ENCODE measurements at regions not wholly inside any gene's neighbourhood (a gene's known extent, or its start where the extent isn't known, plus 50 kb on each side); places are given as distances from the start of the nearest gene placed in this dataset.

DNA sequence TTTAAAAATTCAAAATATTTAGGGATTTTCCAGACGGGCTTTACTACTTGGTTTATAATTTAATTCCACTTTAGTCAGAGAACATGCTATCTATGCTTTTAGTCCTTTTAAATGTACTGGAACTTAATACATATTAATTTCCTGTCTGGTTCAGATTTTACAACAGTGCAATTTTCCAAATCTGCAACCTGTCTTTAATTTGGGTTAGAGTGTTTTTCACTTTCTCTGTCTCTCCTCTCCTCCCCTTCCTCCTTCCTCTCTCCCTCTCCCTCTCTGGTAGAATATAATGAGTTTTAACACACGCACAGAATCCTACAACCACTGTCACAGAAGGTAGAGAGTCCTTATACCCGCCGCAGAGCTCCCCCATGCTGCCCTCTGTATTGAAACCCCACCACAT lies 950.7 kb downstream of the BRD1 start:
- Histone ChIP-seq H3K27me3 (ENCODE audit: control insufficient read depth in 1 of 2, insufficient read depth in 2 of 2, low read length in 2 of 2) (peaks cover 0 to 8% of the 10 kb centered on the region in 2 donors), H3K27ac (ENCODE audit: low read depth, low read length) (no peak overlapping the region)

DNA sequence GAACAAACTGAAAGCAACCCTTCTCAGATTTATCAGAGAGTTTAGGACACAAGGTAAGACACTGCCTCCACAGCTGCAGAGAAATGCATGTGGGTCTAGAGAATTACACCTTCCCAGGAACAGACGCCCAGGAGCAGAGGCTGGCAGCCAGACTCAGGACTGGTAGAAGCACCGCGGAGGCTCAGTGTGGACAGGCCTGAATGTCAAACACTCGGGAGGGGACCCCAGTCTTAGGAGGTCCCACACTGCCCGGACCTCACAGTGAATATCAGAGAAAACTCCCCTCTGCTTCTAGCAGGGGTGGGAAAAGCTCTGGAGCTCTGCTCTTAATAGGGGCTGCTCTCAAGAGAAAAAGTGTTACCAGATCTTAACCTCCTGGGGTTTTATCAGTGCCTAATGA lies 952.7 kb downstream of the BRD1 start:
- Histone ChIP-seq H3K4me3 (ENCODE audit: low read depth in 1 of 2, low read length in 2 of 2) (no peak overlapping the region), H3K9me3 (ENCODE audit: control insufficient read depth in 1 of 2, low read length in 2 of 2) (no peaks in the 10 kb centered on the region), H3K9ac (ENCODE audit: low read depth in 1 of 2, low read length in 2 of 2) (no peak overlapping the region), H3K4me1 (ENCODE audit: control insufficient read depth in 1 of 2, insufficient read depth in 2 of 2, low read length in 2 of 2) (no peaks in the 10 kb centered on the region), H3K27ac (ENCODE audit: low read depth, low read length) (no peak overlapping the region), H3K36me3 (ENCODE audit: control insufficient read depth in 1 of 2, insufficient read depth in 2 of 2, low read length in 2 of 2) (no peaks in the 10 kb centered on the region), H3K27me3 (ENCODE audit: control insufficient read depth in 1 of 2, insufficient read depth in 2 of 2, low read length in 2 of 2) (peaks cover 0 to 3% of the 10 kb centered on the region in 2 donors)

More for the DNA sequence above, 950.7 kb downstream of the BRD1 start:
- Histone ChIP-seq H3K4me3 (ENCODE audit: low read depth in 1 of 2, low read length in 2 of 2) (no peak overlapping the region), H3K4me1 (ENCODE audit: control insufficient read depth in 1 of 2, insufficient read depth in 2 of 2, low read length in 2 of 2) (no peaks in the 10 kb centered on the region), H3K9ac (ENCODE audit: low read depth in 1 of 2, low read length in 2 of 2) (no peak overlapping the region), H3K9me3 (ENCODE audit: control insufficient read depth in 1 of 2, low read length in 2 of 2) (peaks cover 0 to 3% of the 10 kb centered on the region in 2 donors), H3K36me3 (ENCODE audit: control insufficient read depth in 1 of 2, insufficient read depth in 2 of 2, low read length in 2 of 2) (no peaks in the 10 kb centered on the region)

DNA sequence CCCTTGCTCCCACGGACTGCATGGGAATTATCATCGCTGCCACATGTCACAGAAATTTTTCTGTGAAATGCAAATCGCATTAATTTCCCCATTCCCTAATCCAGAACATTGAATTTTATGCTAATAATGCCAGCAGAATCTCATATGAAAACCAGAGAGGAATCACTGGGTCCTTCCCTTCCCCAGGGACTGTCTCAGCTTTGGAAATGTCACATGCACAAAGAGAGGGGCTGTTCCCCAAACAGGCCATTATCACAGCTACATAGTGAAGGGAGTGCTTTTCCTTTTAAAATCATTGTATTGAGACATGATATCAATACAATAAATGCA lies 954.5 kb downstream of the BRD1 start:
- H3K36me3 ChIP-seq (ENCODE audit: control insufficient read depth in 1 of 2, insufficient read depth in 2 of 2, low read length in 2 of 2) = no peaks in the 10 kb centered on the region
- no peaks in the 10 kb centered on the region for H3K9me3 ChIP-seq (ENCODE audit: control insufficient read depth in 1 of 2, low read length in 2 of 2)
- no peak overlapping the region for H3K27ac ChIP-seq (ENCODE audit: low read depth, low read length)
- peaks cover 0 to 3% of the 10 kb centered on the region in 2 donors for H3K27me3 ChIP-seq (ENCODE audit: control insufficient read depth in 1 of 2, insufficient read depth in 2 of 2, low read length in 2 of 2)
- H3K4me3 ChIP-seq (ENCODE audit: low read depth in 1 of 2, low read length in 2 of 2) = no peak overlapping the region
- no peak overlapping the region for H3K9ac ChIP-seq (ENCODE audit: low read depth in 1 of 2, low read length in 2 of 2)
- H3K4me1 ChIP-seq (ENCODE audit: control insufficient read depth in 1 of 2, insufficient read depth in 2 of 2, low read length in 2 of 2) = no peaks in the 10 kb centered on the region

DNA sequence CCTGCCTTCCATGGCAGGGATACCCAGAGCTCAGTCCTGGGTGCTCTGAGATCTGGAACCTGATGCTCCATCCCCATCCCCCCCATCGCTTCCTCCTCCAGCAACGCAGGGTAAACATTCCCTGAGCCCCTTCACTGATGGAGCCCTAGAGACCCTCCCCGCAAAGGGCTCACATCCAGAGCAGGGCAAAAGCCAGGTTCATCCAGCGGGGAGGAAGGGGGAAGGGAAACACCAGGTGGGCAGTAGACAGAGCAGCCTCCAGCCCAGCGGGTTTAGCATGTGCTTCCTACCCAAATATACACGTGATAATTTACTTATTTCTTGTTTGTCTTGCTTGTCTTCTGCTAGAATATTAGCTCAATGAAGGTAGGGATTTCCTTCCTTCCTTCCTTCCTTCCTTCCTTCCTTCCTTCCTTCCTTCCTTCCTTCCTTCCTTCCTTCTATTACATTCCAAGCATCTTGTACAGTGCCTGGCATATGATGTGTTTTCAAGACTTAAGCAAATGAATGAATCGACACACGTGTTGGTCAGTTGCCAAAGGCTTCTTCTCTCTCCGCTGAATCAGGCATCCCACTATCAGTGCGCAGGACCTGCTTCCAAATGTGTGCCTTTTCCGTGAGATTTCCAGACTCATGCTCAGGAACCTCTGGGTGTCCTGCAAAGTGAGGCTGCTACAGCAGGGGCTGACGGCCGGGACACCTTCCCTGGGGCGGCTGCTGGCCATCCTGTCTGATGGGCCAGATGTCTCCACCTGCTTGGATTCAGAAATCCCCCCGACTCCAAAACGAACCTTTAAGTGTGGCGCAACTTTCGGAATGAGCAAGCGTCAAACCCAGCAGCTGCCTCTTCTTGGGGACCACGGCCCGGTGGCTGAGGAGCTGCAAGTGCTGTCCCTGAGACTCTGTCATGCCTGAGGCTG lies 955.1 kb downstream of the BRD1 start:
- Histone ChIP-seq H3K9me3 (ENCODE audit: control insufficient read depth in 1 of 2, low read length in 2 of 2) (no peaks in the 10 kb centered on the region), H3K36me3 (ENCODE audit: control insufficient read depth in 1 of 2, insufficient read depth in 2 of 2, low read length in 2 of 2) (no peaks in the 10 kb centered on the region), H3K27ac (ENCODE audit: low read depth, low read length) (no peak overlapping the region), H3K4me3 (ENCODE audit: low read depth in 1 of 2, low read length in 2 of 2) (no peak overlapping the region), H3K27me3 (ENCODE audit: control insufficient read depth in 1 of 2, insufficient read depth in 2 of 2, low read length in 2 of 2) (peaks cover 0 to 3% of the 10 kb centered on the region in 2 donors), H3K9ac (ENCODE audit: low read depth in 1 of 2, low read length in 2 of 2) (no peak overlapping the region), H3K4me1 (ENCODE audit: control insufficient read depth in 1 of 2, insufficient read depth in 2 of 2, low read length in 2 of 2) (no peaks in the 10 kb centered on the region)

DNA sequence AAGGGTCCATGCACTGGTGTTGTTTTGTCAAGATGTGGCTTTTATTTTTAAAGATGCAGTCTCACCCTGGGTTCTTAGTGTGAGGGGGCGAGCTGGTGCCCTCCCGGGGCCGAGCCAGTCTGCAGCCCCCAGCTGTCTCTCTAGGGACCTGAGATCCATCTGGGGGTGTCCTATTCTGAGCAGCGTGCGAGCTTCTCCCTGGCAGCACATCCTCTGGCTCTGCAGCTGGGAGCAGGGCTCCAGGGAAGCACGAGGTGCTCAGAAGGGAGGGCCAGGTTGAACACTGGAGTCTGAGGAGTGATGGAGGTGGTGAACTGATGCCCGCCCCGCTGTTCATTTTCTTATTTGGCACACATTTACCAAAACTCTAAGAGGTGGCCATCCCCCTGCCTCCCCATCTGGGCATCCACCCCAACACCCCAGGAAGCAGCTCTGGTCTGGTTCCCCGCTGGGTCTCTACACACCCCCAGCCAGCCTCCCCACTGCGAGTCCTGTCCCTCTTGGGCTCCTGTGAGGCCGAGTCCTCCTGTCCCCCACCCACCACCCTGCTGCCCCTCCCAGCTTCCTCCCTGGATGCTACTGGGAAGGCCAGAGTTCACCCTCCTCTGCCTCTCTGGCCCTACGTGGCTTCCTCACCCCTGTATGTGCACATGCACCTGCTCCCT lies 956.4 kb downstream of the BRD1 start:
- Histone ChIP-seq H3K36me3 (ENCODE audit: control insufficient read depth in 1 of 2, insufficient read depth in 2 of 2, low read length in 2 of 2) (no peaks in the 10 kb centered on the region), H3K4me3 (ENCODE audit: low read depth in 1 of 2, low read length in 2 of 2) (no peak overlapping the region), H3K27ac (ENCODE audit: low read depth, low read length) (no peak overlapping the region), H3K4me1 (ENCODE audit: control insufficient read depth in 1 of 2, insufficient read depth in 2 of 2, low read length in 2 of 2) (no peaks in the 10 kb centered on the region), H3K9me3 (ENCODE audit: control insufficient read depth in 1 of 2, low read length in 2 of 2) (no peaks in the 10 kb centered on the region), H3K27me3 (ENCODE audit: control insufficient read depth in 1 of 2, insufficient read depth in 2 of 2, low read length in 2 of 2) (peaks cover 0 to 3% of the 10 kb centered on the region in 2 donors), H3K9ac (ENCODE audit: low read depth in 1 of 2, low read length in 2 of 2) (no peak overlapping the region)

DNA sequence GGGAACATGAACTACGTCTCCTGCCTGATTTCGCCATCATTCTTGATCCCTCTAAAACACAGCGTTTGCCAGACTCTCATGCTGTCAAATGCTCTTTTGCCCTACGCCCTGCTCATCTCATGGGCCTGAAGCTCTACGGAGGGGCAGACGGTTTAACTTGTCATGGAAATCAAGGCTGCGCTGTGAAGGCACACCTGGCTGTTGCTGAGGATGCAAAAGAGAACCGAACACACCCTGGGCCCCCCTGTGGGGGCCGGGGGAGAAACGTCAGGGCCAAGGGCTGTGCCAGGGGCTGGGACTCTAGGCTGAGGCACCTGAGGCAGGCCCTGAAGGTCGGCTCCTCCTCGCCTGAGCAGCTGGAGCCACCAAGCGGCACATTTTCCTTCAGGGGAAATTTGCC lies 957.2 kb downstream of the BRD1 start:
- H3K4me3 ChIP-seq (ENCODE audit: low read depth in 1 of 2, low read length in 2 of 2) = no peak overlapping the region
- no peak overlapping the region for H3K27ac ChIP-seq (ENCODE audit: low read depth, low read length)
- H3K9me3 ChIP-seq (ENCODE audit: control insufficient read depth in 1 of 2, low read length in 2 of 2) = no peaks in the 10 kb centered on the region
- peaks cover 0 to 3% of the 10 kb centered on the region in 2 donors for H3K27me3 ChIP-seq (ENCODE audit: control insufficient read depth in 1 of 2, insufficient read depth in 2 of 2, low read length in 2 of 2)
- H3K4me1 ChIP-seq (ENCODE audit: control insufficient read depth in 1 of 2, insufficient read depth in 2 of 2, low read length in 2 of 2) = no peaks in the 10 kb centered on the region
- no peak overlapping the region for H3K9ac ChIP-seq (ENCODE audit: low read depth in 1 of 2, low read length in 2 of 2)
- no peaks in the 10 kb centered on the region for H3K36me3 ChIP-seq (ENCODE audit: control insufficient read depth in 1 of 2, insufficient read depth in 2 of 2, low read length in 2 of 2)

DNA sequence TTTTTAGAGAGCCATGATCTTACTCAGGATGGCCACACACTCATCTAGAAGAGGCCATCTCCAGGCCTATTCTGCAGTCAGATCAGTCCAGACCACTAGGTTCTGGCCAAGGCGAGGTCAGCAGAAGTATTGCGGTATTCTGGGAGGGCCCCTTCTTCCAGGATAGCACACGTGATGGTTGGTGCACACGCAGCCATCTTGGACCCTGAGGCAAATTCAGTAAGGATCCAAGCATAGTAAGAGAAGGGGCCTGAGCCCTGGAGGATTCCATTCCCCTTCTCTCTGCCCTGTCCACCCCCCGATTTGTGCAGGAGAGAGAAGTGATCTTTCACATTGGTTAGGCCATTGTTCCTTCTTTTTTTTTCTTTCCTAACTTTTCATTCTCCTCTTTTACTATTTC lies 957.9 kb downstream of the BRD1 start:
- Histone ChIP-seq H3K27ac (ENCODE audit: low read depth, low read length) (no peak overlapping the region), H3K36me3 (ENCODE audit: control insufficient read depth in 1 of 2, insufficient read depth in 2 of 2, low read length in 2 of 2) (no peaks in the 10 kb centered on the region), H3K4me3 (ENCODE audit: low read depth in 1 of 2, low read length in 2 of 2) (no peak overlapping the region), H3K9me3 (ENCODE audit: control insufficient read depth in 1 of 2, low read length in 2 of 2) (no peaks in the 10 kb centered on the region), H3K9ac (ENCODE audit: low read depth in 1 of 2, low read length in 2 of 2) (no peak overlapping the region), H3K4me1 (ENCODE audit: control insufficient read depth in 1 of 2, insufficient read depth in 2 of 2, low read length in 2 of 2) (no peaks in the 10 kb centered on the region), H3K27me3 (ENCODE audit: control insufficient read depth in 1 of 2, insufficient read depth in 2 of 2, low read length in 2 of 2) (peaks cover 0 to 3% of the 10 kb centered on the region in 2 donors)

DNA sequence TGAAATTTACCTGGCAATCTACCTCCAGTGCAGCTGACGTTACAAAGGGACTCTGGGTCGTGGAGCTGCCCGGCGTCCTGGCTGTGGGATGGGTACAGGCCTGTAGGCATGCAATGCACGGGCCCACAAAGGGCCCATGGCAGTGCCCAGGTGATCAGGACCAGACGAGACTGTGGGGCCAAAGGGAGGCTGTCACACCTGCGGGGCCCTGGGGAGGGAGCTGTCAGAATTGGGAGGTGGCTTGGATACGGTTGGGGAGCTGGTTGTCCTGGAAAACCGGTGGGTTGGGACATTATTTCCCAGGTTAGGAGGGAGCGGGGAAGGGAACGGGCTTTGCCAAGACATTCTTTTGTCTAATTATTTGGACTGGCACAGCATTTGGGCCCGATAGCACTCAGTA lies 958.5 kb downstream of the BRD1 start:
- Histone ChIP-seq H3K9ac (ENCODE audit: low read depth in 1 of 2, low read length in 2 of 2) (no peak overlapping the region), H3K36me3 (ENCODE audit: control insufficient read depth in 1 of 2, insufficient read depth in 2 of 2, low read length in 2 of 2) (no peaks in the 10 kb centered on the region), H3K4me1 (ENCODE audit: control insufficient read depth in 1 of 2, insufficient read depth in 2 of 2, low read length in 2 of 2) (no peaks in the 10 kb centered on the region), H3K27ac (ENCODE audit: low read depth, low read length) (no peak overlapping the region), H3K27me3 (ENCODE audit: control insufficient read depth in 1 of 2, insufficient read depth in 2 of 2, low read length in 2 of 2) (peaks cover 2 to 3% of the 10 kb centered on the region in 2 donors), H3K4me3 (ENCODE audit: low read depth in 1 of 2, low read length in 2 of 2) (no peak overlapping the region), H3K9me3 (ENCODE audit: control insufficient read depth in 1 of 2, low read length in 2 of 2) (no peaks in the 10 kb centered on the region)

DNA sequence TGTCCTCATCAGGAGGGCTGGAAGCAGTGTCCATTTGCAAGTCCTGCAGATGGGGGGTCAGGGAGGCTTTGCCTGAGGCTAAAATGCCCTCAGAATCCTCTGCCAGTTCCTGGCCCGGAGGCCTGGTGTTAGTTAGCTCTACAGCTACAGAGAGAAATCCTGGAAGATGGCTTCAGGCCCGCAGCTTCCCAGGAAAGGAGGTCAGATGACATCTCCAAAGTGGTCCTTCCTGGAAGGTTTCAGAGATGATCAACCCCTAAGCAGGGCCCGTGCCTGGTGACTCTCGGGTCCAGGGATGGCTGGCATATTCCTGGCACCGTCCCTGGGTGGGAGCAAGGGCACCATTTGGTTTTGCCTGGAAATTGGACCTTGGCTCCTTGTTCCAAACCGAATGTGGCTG lies 959.1 kb downstream of the BRD1 start:
- H3K4me1 ChIP-seq (ENCODE audit: control insufficient read depth in 1 of 2, insufficient read depth in 2 of 2, low read length in 2 of 2) = no peaks in the 10 kb centered on the region
- H3K27ac ChIP-seq (ENCODE audit: low read depth, low read length) = no peak overlapping the region
- H3K4me3 ChIP-seq (ENCODE audit: low read depth in 1 of 2, low read length in 2 of 2) = no peak overlapping the region
- no peaks in the 10 kb centered on the region for H3K9me3 ChIP-seq (ENCODE audit: control insufficient read depth in 1 of 2, low read length in 2 of 2)
- H3K9ac ChIP-seq (ENCODE audit: low read depth in 1 of 2, low read length in 2 of 2) = no peak overlapping the region
- no peaks in the 10 kb centered on the region for H3K36me3 ChIP-seq (ENCODE audit: control insufficient read depth in 1 of 2, insufficient read depth in 2 of 2, low read length in 2 of 2)
- H3K27me3 ChIP-seq (ENCODE audit: control insufficient read depth in 1 of 2, insufficient read depth in 2 of 2, low read length in 2 of 2) = peaks cover 3 to 4% of the 10 kb centered on the region in 2 donors

DNA sequence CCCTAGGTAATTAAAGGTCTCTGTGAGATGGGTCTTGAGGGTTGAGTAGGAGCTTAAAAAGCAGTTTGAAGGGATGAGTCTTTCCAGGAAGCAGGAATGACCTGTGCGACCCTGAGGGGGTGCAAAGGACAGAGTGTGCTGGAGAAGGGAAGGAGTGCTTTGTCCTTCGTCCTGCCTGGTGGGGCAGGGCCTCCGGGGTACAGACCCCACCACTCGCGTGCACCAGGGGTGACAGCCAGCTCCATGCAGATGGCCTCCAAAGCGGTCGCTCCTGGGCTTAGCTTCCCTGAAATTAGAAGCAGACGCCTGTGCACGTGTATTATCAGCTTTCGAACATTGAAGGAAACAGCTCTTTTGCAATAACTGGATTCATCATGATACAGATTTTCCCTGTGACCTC lies 959.8 kb downstream of the BRD1 start:
- no peaks in the 10 kb centered on the region for H3K36me3 ChIP-seq (ENCODE audit: control insufficient read depth in 1 of 2, insufficient read depth in 2 of 2, low read length in 2 of 2)
- peaks cover 3 to 4% of the 10 kb centered on the region in 2 donors for H3K27me3 ChIP-seq (ENCODE audit: control insufficient read depth in 1 of 2, insufficient read depth in 2 of 2, low read length in 2 of 2)
- no peak overlapping the region for H3K27ac ChIP-seq (ENCODE audit: low read depth, low read length)
- H3K9ac ChIP-seq (ENCODE audit: low read depth in 1 of 2, low read length in 2 of 2) = no peak overlapping the region
- no peaks in the 10 kb centered on the region for H3K9me3 ChIP-seq (ENCODE audit: control insufficient read depth in 1 of 2, low read length in 2 of 2)
- H3K4me1 ChIP-seq (ENCODE audit: control insufficient read depth in 1 of 2, insufficient read depth in 2 of 2, low read length in 2 of 2) = no peaks in the 10 kb centered on the region
- H3K4me3 ChIP-seq (ENCODE audit: low read depth in 1 of 2, low read length in 2 of 2) = no peak overlapping the region

All from duodenal mucosa (tissue), 2 donors.